ENCODE measurements at regions not wholly inside any gene's neighbourhood (a gene's known extent, or its start where the extent isn't known, plus 50 kb on each side); places are given as distances from the start of the nearest gene placed in this dataset.
"Not testable (repeated sequence)": the region's sequence is repeated elsewhere in the genome, so short reads cannot be mapped to it uniquely, and the experiment has no call there.

DNA sequence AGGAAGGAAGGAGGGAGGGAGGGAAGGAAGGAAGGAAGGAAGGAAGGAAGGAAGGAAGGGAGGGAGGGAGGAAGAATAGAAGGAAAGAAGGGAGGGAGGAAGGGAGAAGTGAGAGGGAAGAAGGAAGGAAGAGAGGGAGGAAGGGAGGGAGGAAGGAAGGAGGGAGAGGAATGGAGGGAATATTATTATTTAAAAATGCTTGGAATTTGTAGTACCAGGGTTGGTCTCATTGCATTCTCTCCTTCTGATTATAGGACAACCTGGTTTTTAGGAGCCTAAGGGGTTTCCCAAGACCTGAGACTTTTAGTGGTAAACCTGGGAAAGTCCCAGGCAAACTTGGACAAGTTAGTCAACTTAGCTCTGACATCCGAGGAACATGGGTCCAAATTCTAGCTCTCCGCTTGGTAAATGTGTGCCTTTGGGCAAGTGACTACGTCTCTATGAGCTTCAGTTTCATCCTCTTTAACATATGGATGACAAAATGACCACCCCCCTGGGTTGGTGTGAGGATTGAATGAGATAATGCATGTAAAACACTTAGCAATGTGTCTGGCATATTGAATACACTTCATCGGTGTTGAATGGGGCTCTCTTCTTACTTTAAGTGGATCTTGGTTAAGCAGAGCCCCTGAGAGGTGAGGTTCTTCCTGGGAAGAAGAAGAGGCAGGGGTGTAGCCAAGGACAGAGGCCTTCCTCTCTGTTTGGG is 690.7 kb upstream of the TBX3 start:
- Mint-ChIP-seq H3K4me1 (ENCODE audit: low read depth) (peaks cover 9% of the 10 kb centered on the region), H3K4me3 (no peak overlapping the region), H3K36me3 (ENCODE audit: low read depth) (no peaks in the 10 kb centered on the region), H3K9me3 (peaks cover 40% of the 10 kb centered on the region), H3K27ac (peak overlapping the region; percentile 42), H3K27me3 (ENCODE audit: insufficient read depth) (no peaks in the 10 kb centered on the region)
- intact Hi-C loops (cut with micrococcal nuclease), result no loop called here
- no peak for DNase-seq (ENCODE audit: low spot score)

- Mint-ChIP-seq H3K36me3 (ENCODE audit: low read depth) (no peaks in the 10 kb centered on the region), H3K27ac (no peak overlapping the region), H3K4me3 (no peak overlapping the region), H3K9me3 (peaks cover 39% of the 10 kb centered on the region), H3K27me3 (ENCODE audit: insufficient read depth) (no peaks in the 10 kb centered on the region), H3K4me1 (ENCODE audit: low read depth) (peaks cover 9% of the 10 kb centered on the region)
- intact Hi-C loops (cut with micrococcal nuclease), result no loop called here
- DNase-seq (ENCODE audit: low spot score), result no peak
Measured at GRCh38 chr12:115371711-115372110, 687.7 kb upstream of the TBX3 start.

DNA sequence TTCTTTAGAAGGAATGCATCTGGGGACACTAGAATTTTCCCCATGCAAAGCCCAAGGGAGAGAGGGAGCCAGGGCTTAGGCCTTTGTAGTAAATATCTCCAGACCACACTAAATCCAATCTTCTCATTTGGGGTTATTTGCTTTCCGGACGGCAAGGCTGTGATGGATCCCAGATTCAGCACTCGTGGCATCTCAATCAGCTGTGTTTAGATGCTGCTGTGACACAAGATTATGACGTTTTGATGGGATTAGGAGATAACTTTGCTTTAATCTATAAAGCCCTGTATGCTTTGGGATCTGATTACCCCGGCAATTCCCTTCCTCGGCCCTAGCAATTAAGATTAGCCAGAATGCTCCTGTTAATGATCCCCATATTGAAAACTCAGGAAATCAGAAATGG is 686.7 kb upstream of the TBX3 start:
- Mint-ChIP-seq H3K4me3 (no peak overlapping the region), H3K36me3 (ENCODE audit: low read depth) (no peaks in the 10 kb centered on the region)
- intact Hi-C loops (cut with micrococcal nuclease), result no loop called here

GRCh38 chr12:115370207-115370606 is 686.2 kb upstream of the TBX3 start:
- H3K4me1 Mint-ChIP-seq (ENCODE audit: low read depth), result peaks cover 5% of the 10 kb centered on the region
- no peak for DNase-seq (ENCODE audit: low spot score)
- H3K27me3 Mint-ChIP-seq (ENCODE audit: insufficient read depth), result no peaks in the 10 kb centered on the region
- no peak overlapping the region for H3K4me3 Mint-ChIP-seq
- no peak overlapping the region for H3K27ac Mint-ChIP-seq
- H3K9me3 Mint-ChIP-seq, result peaks cover 35% of the 10 kb centered on the region
- intact Hi-C loops (cut with micrococcal nuclease), result no loop called here
- no peaks in the 10 kb centered on the region for H3K36me3 Mint-ChIP-seq (ENCODE audit: low read depth)

More for the DNA sequence above, 686.7 kb upstream of the TBX3 start:
- H3K4me1 Mint-ChIP-seq (ENCODE audit: low read depth), result peaks cover 9% of the 10 kb centered on the region
- DNase-seq (ENCODE audit: low spot score), result no peak
- H3K9me3 Mint-ChIP-seq, result peaks cover 39% of the 10 kb centered on the region
- H3K27me3 Mint-ChIP-seq (ENCODE audit: insufficient read depth), result no peaks in the 10 kb centered on the region
- no peak overlapping the region for H3K27ac Mint-ChIP-seq

DNA sequence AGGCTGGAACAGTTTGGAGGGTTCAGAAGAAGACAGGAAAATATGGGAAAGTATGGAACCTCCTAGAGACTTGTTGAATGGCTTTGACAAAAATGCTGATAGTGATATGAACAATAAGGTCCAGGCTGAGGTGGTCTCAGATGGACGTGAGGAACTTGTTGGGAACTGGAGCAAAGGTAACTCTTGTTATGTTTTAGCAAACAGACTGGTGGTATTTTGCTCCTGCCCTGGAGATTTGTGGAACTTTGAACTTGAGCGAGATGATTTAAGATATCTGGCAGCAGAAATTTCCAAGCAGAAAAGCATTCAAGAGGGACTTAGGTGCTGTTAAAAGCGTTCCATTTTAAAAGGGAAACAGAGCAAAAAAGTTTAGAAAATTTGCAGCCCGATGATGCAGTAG is 682.3 kb upstream of the TBX3 start:
- H3K4me3 Mint-ChIP-seq; H3K9me3 Mint-ChIP-seq; H3K27me3 Mint-ChIP-seq (ENCODE audit: insufficient read depth); H3K27ac Mint-ChIP-seq; intact Hi-C loops (cut with micrococcal nuclease); H3K36me3 Mint-ChIP-seq (ENCODE audit: low read depth); H3K4me1 Mint-ChIP-seq (ENCODE audit: low read depth); DNase-seq (ENCODE audit: low spot score): not testable (repeated sequence)

DNA sequence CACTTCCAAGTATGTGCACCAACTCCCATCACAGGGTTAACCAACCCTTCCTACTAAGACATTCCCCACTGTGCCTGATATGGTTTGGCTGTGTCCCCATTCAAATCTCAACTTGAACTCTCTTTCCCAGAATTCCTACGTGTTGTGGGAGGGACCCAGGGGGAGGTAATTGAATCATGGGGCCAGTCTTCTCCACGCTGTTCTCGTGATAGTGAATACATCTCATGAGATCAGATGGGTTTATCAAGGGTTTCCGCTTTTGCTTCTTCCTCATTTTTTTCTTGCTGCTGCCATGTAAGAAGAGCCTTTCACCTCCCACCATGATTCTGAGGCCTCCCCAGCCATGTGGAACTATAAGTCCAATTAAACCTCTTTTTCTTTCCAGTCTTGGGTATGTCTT is 681.8 kb upstream of the TBX3 start:
- H3K4me1 Mint-ChIP-seq (ENCODE audit: low read depth); H3K4me3 Mint-ChIP-seq; DNase-seq (ENCODE audit: low spot score); H3K27me3 Mint-ChIP-seq (ENCODE audit: insufficient read depth); intact Hi-C loops (cut with micrococcal nuclease); H3K36me3 Mint-ChIP-seq (ENCODE audit: low read depth); H3K27ac Mint-ChIP-seq; H3K9me3 Mint-ChIP-seq: not testable (repeated sequence)

- no peaks in the 10 kb centered on the region for H3K4me1 Mint-ChIP-seq (ENCODE audit: low read depth)
- H3K36me3 Mint-ChIP-seq (ENCODE audit: low read depth), result no peaks in the 10 kb centered on the region
- no peak overlapping the region for H3K4me3 Mint-ChIP-seq
- H3K9me3 Mint-ChIP-seq, result peaks cover 4% of the 10 kb centered on the region
- DNase-seq (ENCODE audit: low spot score), result no peak
- H3K27ac Mint-ChIP-seq, result no peak overlapping the region
- intact Hi-C loops (cut with micrococcal nuclease), result no loop called here
- H3K27me3 Mint-ChIP-seq (ENCODE audit: insufficient read depth), result peaks cover 2% of the 10 kb centered on the region
Measured at GRCh38 chr12:115364921-115365320, 680.9 kb upstream of the TBX3 start.

GRCh38 chr12:115362339-115362976 is 678.5 kb upstream of the TBX3 start:
- intact Hi-C loops (cut with micrococcal nuclease), result no loop called here
- H3K4me3 Mint-ChIP-seq, result no peak overlapping the region
- no peaks in the 10 kb centered on the region for H3K9me3 Mint-ChIP-seq
- no peaks in the 10 kb centered on the region for H3K4me1 Mint-ChIP-seq (ENCODE audit: low read depth)
- no peak overlapping the region for H3K27ac Mint-ChIP-seq
- H3K36me3 Mint-ChIP-seq (ENCODE audit: low read depth), result no peaks in the 10 kb centered on the region
- H3K27me3 Mint-ChIP-seq (ENCODE audit: insufficient read depth), result peaks cover 2% of the 10 kb centered on the region
- no peak for DNase-seq (ENCODE audit: low spot score)

DNA sequence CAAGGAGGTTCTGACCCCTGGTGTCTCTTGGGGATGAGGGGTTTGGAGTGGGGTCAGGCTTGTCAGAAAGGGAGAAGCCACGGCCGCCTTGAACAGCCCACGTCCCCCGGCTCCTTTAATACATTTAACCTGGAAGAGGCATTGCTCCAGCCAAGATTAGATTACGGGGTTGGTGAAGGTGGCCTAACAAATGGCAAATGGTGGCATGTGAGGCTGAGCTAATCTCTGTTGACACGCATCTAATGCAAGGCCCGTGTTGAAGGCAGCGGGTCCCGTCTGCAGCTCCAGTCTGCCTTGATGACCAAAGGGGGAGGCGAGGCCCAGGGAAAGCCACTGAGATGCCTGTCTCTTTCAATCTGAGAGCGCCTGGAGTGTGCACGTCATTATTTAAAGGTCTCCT is 673.7 kb upstream of the TBX3 start:
- Mint-ChIP-seq H3K27me3 (ENCODE audit: insufficient read depth) (peaks cover 1% of the 10 kb centered on the region), H3K4me3 (no peak overlapping the region), H3K27ac (no peak overlapping the region), H3K36me3 (ENCODE audit: low read depth) (no peaks in the 10 kb centered on the region), H3K4me1 (ENCODE audit: low read depth) (peaks cover 6% of the 10 kb centered on the region), H3K9me3 (peaks cover 3% of the 10 kb centered on the region)
- intact Hi-C loops (cut with micrococcal nuclease), result no loop called here
- no peak for DNase-seq (ENCODE audit: low spot score)

DNA sequence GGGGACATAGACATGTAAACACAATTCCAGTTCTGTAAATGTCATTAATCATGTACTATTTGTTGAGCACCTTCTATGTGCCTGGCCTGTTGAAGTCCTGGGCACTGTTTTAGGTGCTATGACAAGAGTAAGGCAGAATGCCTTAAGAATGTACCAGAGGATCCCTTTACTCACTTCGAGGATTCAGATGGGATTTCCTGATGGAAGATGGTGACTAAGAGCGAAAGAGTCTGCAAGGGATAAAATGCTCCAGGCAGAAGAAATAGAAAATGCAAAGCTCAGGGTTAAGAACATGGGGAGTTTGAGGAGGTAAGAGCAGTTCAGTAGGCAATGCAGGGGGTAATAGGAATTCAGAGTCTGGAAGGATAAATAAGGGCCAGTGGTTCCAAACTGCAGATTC is 671.3 kb upstream of the TBX3 start:
- peaks cover 3% of the 10 kb centered on the region for H3K9me3 Mint-ChIP-seq
- H3K27ac Mint-ChIP-seq, result no peak overlapping the region
- H3K4me3 Mint-ChIP-seq, result no peak overlapping the region
- intact Hi-C loops (cut with micrococcal nuclease), result no loop called here
- H3K36me3 Mint-ChIP-seq (ENCODE audit: low read depth), result no peaks in the 10 kb centered on the region
- H3K4me1 Mint-ChIP-seq (ENCODE audit: low read depth), result peaks cover 6% of the 10 kb centered on the region
- H3K27me3 Mint-ChIP-seq (ENCODE audit: insufficient read depth), result no peaks in the 10 kb centered on the region
- no peak for DNase-seq (ENCODE audit: low spot score)

DNA sequence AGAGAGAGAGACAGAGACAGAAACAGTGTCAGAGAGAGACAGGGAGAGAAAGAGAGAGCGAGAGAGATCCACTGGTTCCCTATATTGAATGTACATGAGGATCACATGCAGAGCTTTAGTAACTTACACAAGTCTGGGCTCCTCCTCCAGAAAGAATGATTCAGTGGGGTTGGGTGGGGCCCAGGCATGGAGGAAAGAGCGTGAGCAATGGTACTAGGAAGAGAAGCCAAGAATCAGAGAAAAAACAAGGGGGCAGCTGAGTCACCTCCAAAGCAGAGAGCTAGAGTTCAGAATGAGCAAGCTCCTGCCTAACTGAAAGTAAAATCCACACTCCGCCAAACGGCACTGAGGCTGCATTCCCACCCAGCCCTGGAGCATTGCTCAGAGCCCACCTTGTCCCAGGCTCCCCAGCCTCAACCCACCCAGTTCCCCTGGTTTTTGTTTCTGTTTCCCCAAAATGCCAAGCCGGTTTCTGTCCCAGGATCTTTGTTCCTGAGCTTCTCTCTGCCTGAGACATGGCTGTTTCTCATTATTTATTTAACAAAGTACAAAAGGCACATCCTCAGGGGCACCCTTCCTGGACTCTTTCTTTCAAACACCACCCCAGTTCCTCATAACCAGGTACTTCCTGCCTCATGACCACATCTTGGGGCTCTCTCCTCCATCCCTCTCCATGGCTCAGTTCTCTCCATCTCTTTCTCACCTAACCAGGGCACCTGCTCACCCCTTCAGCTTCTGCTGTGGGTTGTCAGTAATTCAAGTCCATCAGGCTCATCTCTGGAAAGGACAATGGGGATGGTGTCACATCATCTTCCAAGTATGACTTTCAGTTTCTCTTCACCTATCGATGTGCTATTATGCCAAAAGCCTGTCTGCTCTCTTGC is 670.3 kb upstream of the TBX3 start:
- Mint-ChIP-seq H3K27ac (peak overlapping the region; percentile 64), H3K4me1 (ENCODE audit: low read depth) (peaks cover 6% of the 10 kb centered on the region), H3K36me3 (ENCODE audit: low read depth) (no peaks in the 10 kb centered on the region), H3K9me3 (peaks cover 3% of the 10 kb centered on the region), H3K4me3 (peak overlapping the region; percentile 50), H3K27me3 (ENCODE audit: insufficient read depth) (no peaks in the 10 kb centered on the region)
- intact Hi-C loops (cut with micrococcal nuclease), result no loop called here
- no peak for DNase-seq (ENCODE audit: low spot score)

GRCh38 chr12:115353467-115353866 is 669.5 kb upstream of the TBX3 start:
- no peaks in the 10 kb centered on the region for H3K27me3 Mint-ChIP-seq (ENCODE audit: insufficient read depth)
- intact Hi-C loops (cut with micrococcal nuclease), result no loop called here

DNA sequence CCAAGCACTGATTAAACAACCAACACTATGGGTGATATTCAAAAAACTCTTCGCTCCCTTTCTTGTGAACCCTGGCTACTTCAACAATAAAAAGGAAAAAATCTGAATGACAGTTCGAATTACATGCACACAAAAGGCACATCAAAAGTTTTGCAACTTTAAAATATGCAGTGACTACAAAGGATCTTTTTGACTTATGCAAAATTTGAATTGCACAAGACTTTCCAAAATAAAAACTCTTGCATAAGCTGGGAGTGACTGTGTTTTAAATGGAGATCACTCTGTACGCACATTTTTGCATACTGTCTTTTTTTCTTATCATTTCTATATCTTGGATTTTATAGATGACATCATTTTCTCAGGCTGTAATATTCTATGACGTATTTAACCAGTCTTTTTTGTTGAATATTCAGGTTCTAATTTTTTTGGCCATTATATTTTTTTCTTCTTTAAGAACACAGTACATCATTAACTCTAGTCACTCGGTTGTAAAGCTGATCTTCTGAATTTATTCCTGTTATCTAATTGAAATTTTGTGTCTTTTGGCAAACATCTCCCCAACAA is 667.6 kb upstream of the TBX3 start:
- H3K27me3 Mint-ChIP-seq (ENCODE audit: insufficient read depth), result no peaks in the 10 kb centered on the region
- no peaks in the 10 kb centered on the region for H3K36me3 Mint-ChIP-seq (ENCODE audit: low read depth)
- H3K27ac Mint-ChIP-seq, result no peak overlapping the region
- intact Hi-C loops (cut with micrococcal nuclease), result no loop called here
- H3K4me1 Mint-ChIP-seq (ENCODE audit: low read depth), result peaks cover 6% of the 10 kb centered on the region
- no peak for DNase-seq (ENCODE audit: low spot score)
- H3K9me3 Mint-ChIP-seq, result peaks cover 3% of the 10 kb centered on the region
- H3K4me3 Mint-ChIP-seq, result no peak overlapping the region

More at GRCh38 chr12:115353467-115353866, 669.5 kb upstream of the TBX3 start:
- Mint-ChIP-seq H3K4me3 (no peak overlapping the region), H3K9me3 (peaks cover 3% of the 10 kb centered on the region), H3K4me1 (ENCODE audit: low read depth) (peaks cover 6% of the 10 kb centered on the region), H3K36me3 (ENCODE audit: low read depth) (no peaks in the 10 kb centered on the region), H3K27ac (no peak overlapping the region)
- no peak for DNase-seq (ENCODE audit: low spot score)
